Ramos (cell line): ENCODE measurements at regions not wholly inside any gene's neighbourhood (a gene's known extent, or its start where the extent isn't known, plus 50 kb on each side); places are given as distances from the start of the nearest gene placed in this dataset.
"Not testable (repeated sequence)": the region's sequence is repeated elsewhere in the genome, so short reads cannot be mapped to it uniquely, and the experiment has no call there.

Experiments
- in situ Hi-C: fragments of 300-500 bp; cut with MboI; formaldehyde crosslinking; loops from one replicate; pipeline ENCODE4 v1.14.3; 2022; ENCODE audit warnings: low sequenced_read_pairs; ENCODE audit not compliant: unreplicated experiment

DNA sequence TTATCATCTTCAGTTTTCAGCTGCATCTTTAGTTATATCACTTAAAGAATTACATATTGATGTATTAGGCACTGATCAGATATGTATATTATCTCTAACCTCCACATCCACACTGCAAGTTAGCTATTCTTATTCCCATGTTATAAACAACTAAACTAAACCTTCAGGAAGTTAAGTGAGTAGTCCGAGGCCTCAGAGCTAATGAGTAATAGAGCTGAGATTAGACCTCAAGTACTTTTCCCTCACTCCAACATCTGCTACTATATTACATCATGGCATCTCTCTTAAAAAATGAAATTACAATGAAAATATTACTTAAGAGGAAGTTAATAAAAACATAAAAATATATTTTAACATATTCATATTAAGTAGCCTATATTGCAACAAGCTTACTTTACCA, 183.6 kb upstream of the MAP2 start:
- in situ Hi-C loops: no loop called here

DNA sequence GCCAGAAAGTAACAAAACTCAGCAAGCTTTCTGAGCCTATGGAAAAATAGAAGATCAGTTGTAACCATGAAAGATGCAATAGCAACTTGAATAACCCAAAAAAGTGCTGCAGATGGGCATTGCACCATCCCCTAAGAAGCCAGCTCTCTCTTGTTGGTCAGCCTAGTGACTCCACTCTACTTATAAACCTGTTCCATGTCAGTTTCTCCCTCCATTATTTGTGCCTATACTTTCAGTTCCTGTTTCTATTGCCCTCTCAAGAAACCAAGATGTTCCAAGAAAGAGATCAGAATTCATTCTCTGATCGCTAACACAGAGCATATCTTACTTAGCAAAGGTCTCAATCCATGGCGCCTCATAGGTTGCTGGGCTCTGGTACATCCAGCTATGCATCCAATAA, 170.3 kb upstream of the MAP2 start:
- in situ Hi-C loops: no loop called here

DNA sequence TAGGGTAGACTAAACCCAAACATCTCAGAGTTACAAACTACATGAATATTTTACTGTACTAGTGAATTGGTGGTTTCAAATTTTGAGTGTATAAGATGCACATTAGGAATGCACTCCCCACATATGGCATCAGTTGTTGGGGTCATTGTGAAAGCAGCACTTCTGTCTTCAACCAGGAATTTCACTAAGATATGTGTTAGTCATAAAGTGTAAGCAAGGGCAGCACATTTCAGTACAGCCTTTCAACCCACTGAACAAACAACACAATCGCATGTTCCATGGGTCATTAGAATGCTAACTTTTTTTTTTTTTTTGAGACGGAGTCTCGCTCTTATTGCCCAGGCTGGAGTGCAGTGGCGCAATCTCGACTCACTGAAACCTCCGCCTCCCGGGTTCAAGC, 164.1 kb upstream of the MAP2 start:
- in situ Hi-C loops: no loop called here

DNA sequence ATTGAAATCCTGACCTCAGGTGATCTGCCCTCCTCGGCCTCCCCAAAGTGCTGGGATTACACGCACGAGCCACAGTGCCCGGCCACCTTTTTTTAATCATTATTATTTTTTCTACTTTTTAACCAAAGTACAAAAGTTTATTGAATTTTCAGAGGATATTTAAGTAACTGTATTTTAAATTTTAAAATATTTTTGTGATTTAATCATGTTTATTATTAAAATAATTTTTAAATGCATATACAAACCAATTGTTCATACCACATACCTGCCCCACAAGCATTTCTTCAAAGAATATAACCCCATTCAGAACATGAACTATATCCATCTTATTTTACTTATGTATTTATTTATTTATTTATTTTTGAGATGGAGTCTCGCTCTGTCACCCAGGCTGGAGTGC, 163.6 kb upstream of the MAP2 start:
- in situ Hi-C loops: no loop called here

DNA sequence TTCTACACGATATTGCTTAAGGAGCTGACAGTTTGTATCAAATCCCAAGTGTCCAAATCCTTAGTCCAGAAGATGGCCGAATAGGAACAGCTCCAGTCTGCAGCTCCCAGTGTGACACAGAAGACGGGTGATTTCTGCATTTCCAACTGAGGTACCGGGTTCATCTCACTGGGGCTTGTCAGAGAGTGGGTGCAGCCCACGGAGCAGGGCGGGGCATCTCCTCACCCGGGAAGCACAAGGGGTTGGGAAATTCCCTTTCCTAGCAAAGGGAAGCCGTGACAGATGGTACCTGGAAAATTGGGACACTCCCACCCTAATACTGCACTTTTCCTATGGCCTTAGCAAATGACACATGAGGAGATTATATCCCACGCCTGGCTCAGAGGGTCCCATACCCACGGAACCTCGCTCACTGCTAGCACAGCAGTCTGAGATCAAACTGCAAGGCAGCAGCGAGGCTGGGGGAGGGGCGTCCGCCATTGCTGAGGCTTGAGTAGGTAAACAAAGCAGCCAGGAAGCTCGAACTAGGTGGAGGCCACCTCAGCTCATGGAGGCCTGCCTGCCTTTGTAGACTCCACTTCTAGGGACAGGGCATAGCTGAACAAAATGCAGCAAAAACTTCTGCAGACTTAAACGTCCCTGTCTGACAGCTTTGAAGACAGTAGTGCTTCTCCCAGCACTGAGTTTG, 162.3 kb upstream of the MAP2 start:
- in situ Hi-C loops: not testable (repeated sequence)

DNA sequence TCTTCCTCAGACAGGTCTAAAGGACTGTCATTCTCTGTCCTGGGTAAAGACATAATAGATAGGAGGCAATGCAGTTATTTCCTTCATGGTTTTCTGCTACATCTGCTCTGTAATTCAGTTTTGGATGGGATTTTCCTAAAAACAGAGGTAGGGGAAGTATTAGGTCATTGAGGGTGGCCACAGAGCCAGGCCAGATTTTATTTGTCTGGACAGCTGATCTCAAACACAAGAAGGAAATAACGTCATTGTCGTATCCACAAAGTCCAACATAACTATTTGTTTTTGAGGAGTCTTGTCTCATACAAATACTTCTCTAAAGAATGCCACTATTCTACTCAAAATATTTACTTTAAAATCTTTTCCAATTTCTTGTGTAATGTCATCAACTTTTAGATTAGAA, 154.8 kb upstream of the MAP2 start:
- in situ Hi-C loops: no loop called here

DNA sequence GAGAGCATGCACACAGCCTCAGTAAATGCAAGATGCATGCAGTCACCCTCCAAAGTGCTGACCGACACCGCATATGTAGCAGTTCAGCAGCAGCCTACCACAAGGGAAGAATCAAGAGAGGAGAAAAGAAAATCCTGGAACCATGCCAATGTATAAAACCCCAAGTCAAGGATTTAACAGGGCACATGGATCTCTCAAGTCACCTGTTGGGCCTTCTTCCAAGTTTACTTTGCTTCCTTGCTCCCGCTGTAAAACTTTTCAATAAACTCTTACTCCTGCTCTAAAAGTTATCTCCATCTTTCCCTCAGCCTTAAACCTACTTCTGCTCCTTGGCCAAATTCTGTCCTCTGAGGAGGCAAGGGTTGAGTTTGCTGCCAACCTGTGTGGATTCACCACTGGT, 147.8 kb upstream of the MAP2 start:
- in situ Hi-C loops: no loop called here

DNA sequence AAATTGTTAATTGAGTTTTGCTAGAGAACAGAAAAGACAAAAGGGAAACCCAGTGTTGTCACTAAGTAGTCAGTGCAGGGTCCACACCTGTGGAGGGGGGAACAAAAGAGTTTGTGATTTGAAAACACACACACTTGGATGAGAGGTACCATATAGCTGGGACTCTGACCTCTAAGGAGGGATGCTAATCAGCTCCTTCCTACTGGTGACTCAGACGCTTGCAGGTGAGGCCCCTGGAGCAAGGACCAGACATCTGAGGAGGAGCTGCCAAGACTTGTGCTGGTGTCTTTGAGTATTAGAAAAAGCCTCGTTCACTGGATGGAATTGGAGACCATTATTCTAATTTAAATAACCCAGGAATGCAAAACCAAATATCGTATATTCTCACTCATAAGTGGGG, 146.4 kb upstream of the MAP2 start:
- in situ Hi-C loops: no loop called here

DNA sequence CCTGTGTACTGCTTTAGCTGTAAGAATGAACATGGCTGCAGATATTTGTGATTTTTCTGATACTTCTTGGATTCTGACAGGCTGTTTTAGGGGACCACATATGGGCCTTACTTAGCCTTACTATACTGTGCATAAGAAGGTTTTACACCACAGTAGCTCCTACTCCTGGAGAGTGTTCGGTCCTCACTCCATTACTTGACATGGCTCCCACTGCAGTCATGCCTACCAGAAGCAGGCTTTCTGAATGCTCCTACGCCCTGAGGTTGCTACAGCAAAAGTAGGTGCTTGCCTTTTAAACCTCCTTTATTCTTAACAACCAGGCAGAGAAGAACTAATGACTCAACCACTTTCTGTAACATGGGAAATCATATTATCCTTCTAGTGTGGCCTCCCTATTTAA, 125.2 kb upstream of the MAP2 start:
- in situ Hi-C loops: no loop called here

DNA sequence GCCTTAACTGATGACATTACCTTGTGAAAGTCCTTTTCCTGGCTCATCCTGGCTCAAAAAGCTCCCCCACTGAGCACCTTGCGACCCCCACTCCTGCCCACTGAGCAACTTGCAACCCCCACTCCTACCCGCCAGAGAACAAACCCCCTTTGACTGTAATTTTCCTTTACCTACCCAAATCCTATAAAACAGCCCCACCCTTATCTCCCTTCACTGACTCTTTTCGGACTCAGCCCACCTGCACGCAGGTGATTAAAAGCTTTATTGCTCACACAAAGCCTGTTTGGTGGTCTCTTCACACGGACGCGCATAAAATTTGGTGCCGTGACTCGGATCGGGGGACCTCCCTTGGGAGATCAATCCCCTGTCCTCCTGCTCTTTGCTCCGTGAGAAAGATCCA, 124.4 kb upstream of the MAP2 start:
- in situ Hi-C loops: not testable (repeated sequence)

DNA sequence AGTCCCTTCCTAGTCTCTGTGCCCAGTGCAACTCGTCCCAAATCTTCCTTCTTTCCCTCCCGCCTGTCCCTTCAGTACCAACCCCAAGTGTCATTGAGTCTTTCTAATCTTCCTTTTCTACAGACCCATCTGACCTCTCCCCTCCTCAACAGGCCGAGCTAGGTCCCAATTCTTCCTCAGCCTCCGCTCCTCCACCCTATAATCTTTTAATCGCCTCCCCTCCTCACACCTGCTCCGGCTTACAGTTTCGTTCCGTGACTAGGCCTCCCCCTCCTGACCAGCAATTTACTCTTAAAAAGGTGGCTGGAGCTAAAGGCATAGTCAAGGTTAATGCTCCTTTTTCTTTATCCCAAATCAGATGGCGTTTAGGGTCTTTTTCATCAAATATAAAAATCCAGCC, 123.1 kb upstream of the MAP2 start:
- in situ Hi-C loops: not testable (repeated sequence)

DNA sequence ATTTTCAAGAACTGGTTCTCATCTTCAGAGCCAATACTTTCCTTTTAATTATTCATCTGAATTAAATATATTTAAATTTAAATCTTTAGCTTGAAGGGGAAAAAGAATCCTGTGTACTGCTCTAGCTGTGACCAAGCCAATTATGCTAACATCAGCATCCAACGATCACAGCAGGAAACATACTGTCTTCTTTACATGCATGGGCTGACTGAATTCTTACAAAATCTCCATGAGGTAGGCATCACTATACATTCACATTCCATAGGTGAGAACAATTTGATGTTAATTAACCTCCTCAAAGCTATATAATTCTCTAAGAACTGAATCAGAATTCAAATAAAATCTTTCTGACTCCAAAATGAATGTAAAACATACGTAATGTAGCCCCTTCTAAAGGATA, 118.8 kb upstream of the MAP2 start:
- in situ Hi-C loops: no loop called here

DNA sequence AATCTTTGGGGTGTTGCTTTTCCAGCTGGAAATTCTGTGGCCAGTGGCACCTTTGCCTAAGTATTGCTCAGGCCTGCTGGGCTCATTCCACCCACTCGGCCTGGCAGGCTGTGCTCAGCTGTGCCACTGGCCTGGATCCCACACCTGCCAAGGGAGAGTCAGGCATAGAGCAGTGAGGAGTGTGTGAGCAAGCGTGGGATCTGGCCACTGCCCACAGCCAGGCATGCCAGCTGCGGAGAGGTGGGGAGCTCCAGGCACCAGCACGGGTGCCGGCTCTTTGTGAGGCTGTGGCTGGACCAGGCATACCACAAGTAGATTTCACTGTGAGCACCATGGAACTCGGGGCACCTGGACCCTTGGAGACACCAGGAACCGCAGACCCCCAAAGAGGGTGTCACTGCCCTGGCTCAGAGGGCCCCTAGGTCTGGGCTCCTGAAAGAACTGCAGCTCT, 118.1 kb upstream of the MAP2 start:
- in situ Hi-C loops: no loop called here

DNA sequence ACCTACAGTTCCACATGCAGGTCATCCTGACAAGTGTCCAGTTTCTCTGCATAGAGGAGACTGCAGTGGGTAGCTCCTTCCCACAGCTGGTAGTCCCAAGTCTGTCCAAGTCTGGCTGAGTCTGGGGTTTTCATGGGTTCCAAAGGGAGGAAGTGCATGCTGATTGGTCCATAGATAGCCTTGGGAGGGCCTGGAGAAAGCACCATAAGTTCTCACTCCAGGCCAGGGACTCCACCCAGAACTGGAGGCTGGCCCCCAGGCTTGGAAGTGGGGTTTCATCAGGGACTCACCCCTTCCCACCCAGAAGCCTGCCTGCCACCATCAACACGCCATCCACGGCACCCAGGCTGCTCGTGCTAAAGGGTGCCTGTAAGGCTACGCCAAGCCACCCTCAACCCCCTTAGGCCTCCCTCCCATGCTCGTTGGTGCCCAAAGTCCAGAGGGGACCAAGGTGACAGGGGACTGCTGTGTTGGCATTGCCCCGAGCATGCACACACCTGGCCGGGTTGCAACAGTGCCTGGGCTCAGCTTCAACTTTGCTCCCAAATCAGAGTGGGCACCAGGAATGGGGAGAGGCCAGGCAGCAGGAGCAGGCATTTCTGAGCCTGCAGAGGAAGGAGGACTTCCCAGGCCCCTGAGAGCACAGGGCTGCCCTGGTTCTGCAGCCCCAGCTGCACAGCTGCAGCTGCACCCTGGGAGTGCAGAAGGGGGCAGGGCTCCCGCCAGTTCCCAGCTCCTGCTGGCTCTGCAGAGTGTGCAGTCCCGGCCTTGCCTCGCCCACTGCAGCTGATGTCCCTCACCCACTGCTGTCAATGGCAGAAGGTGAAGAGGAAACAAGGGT, 116.5 kb upstream of the MAP2 start:
- in situ Hi-C loops: no loop called here

DNA sequence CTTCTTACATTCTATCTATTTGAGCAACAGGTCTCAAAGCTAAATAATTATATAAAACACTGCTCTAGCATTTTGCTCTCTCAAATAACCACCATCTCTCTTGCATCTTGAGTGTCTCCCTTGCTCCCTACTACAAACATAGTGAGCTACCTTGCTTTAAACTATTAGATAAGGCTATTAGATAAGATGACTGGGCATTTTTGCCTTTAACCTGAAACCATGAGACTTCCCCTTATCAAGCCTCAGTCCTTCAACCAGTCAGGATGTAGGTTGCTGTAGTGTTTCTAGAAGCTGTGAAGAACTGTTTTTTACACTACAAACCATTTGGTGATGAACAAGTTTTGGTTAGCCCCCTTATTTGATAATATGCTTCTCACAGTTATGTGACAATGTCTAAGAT, 115.4 kb upstream of the MAP2 start:
- in situ Hi-C loops: no loop called here

DNA sequence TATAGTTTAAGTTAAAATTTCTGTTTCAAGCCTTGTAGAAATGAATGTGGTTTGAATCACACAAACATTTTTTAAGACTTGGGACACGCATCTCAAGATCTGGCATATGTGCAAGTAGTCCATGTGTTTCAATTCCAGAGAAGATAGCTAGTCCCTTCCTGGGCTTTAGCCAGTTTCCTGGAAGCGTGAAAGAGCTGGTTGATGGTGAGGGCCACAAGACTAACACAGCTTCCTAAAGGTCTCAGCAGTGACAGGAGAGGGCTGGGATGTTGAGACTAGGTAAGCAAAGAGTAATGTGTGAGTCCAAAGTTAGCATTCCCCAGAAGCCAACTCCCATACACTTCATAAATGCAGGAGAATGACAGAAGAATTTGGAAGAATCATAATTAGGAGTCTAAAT, 111.9 kb upstream of the MAP2 start:
- in situ Hi-C loops: no loop called here

DNA sequence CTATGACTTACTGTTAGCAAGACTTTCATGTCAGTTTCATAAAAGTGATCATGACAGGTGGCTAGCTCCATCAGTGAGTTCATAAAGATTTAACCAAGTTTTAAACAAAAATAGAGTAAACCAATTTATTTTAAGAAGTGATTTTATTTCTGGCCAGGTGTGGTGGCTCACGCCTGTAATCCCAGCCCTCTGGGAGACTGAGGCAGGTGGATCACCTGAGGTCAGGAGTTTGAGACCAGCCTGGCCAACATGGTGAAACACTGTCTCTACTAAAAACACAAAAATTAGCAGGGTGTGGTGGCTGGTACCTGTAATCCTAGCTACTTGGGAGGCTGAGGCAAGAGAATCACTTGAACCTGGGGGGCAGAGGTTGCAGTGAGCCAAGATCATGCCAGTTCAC, 111.4 kb upstream of the MAP2 start:
- in situ Hi-C loops: not testable (repeated sequence)

DNA sequence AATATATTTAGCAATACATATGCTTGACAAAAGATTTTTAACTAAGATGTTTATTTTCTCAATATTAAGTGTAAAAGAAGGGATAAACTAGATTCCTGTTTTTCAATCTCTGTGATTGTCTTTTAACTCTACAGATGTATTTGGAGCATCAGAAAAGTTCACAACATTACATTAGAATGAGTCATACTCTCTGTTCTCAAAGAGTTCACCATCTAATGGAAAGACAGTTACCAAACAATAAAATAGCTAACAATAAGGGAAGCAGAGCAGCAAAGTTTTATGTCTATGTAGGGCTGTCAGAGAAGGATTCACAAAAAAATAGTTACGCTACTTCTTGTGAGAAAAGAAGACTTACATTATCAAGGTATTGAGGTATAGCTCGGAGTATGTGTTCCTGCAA, 109.2 kb upstream of the MAP2 start:
- in situ Hi-C loops: no loop called here

DNA sequence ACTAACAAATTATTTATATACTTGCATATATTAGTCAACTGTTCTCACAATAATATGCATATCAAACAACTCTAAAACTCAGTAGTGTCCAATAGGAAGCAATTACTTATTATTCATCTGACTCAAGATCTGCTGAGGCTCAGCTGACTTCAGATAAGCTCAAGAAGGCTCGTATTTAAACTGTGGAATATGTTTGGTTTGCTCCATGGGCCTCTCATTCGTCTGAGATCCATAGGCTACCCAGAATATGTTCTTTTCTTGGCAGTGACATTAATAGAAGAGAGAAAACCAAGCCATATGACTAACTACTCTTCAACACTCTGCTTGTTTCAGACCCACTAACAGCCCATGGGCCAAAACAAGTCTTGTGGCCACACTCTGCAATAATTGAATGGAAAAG, 107.7 kb upstream of the MAP2 start:
- in situ Hi-C loops: no loop called here

DNA sequence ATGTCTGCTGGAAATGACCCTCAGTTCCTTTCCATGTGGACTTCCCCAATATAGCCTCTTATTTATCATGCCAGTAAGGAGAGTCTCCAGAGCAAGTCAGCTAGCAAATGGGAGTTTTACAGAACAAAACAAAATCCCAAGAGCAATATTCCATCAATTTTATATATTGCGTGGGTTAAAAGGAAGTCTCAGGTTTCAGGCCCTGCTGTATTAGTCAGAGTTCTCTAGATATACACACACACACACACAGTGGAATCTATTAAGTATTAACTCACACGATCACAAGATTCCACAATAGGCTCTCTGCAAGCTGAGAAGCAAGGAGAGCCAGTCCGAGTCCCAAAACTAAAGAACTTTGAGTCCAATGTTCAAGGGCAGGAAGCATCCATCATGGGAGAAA, 102.8 kb upstream of the MAP2 start:
- in situ Hi-C loops: no loop called here

DNA sequence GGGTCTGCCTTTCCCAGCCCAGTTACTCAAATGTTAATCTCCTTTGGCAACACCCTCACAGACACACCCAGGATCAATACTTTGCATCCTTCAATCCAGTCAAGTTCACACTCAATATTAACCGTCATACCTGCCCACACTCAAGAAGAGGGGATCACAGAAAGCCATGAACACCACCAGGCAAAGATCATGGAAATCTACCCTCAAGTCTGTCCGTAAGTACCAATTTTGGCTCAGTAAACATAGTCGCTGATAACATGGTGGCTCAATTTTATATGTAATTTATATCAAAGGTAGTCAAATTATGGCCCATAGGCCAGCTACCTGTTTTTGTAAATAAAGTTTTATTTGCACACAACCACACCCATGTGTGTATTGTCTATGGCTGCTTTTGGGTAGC, 102.3 kb upstream of the MAP2 start:
- in situ Hi-C loops: no loop called here

DNA sequence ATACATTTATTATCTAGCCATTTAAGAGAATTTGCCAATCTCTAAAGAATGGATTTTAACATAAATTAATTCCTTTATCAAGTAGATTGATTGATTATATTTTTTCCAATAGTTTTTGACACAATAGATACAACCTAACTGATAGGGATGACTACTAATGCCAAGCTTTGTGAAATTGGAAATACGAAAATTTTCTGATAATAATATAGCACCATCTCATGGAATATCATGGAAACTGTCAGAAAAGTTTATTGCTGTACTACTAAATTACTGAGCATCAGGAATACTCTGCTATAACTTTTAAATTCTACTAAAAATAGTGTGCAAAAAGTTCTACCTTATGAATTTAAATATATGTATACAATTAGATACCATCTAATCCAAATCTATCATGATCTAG, 101.8 kb upstream of the MAP2 start:
- in situ Hi-C loops: no loop called here
